ENCODE measurements at regions not wholly inside any gene's neighbourhood (a gene's known extent, or its start where the extent isn't known, plus 50 kb on each side); places are given as distances from the start of the nearest gene placed in this dataset.

GRCh38 chr2:4499316-4500030 is 796.1 kb downstream of the DCDC2C start:
- DNase-seq (ENCODE audit: low spot score): no peak

- DNase-seq (ENCODE audit: low spot score): no peak
These were observed 798.1 kb downstream of the DCDC2C start for GRCh38 chr2:4501525-4501924.

GRCh38 chr2:4502230-4502843 is 799.0 kb downstream of the DCDC2C start:
- DNase-seq (ENCODE audit: low spot score): no peak

GRCh38 chr2:4507661-4508060 is 804.3 kb downstream of the DCDC2C start:
- no peak for DNase-seq (ENCODE audit: low spot score)

GRCh38 chr2:4515871-4516761 is 812.7 kb downstream of the DCDC2C start:
- no peak for DNase-seq (ENCODE audit: low spot score)

GRCh38 chr2:4518596-4518995 is 815.2 kb downstream of the DCDC2C start:
- no peak for DNase-seq (ENCODE audit: low spot score)

- no peak for DNase-seq (ENCODE audit: low spot score)
These were observed 819.4 kb downstream of the DCDC2C start for GRCh38 chr2:4522498-4523421.

GRCh38 chr2:4527416-4527815 is 824.0 kb downstream of the DCDC2C start:
- no peak for DNase-seq (ENCODE audit: low spot score)

GRCh38 chr2:4528246-4528645 is 824.9 kb downstream of the DCDC2C start:
- DNase-seq (ENCODE audit: low spot score): no peak

- no peak for DNase-seq (ENCODE audit: low spot score)
These were observed 825.4 kb downstream of the DCDC2C start for GRCh38 chr2:4528773-4529172.

GRCh38 chr2:4529738-4530137 is 826.4 kb downstream of the DCDC2C start:
- DNase-seq (ENCODE audit: low spot score): no peak

- DNase-seq (ENCODE audit: low spot score): no peak
These were observed 826.9 kb downstream of the DCDC2C start for GRCh38 chr2:4530231-4530630.

- DNase-seq (ENCODE audit: low spot score): no peak
These were observed 830.4 kb downstream of the DCDC2C start for GRCh38 chr2:4533806-4534205.

- no peak for DNase-seq (ENCODE audit: low spot score)
These were observed 835.7 kb downstream of the DCDC2C start for GRCh38 chr2:4539121-4539520.

- DNase-seq (ENCODE audit: low spot score): no peak
These were observed 846.4 kb downstream of the DCDC2C start for GRCh38 chr2:4549666-4550210.

GRCh38 chr2:4551691-4552474 is 848.5 kb downstream of the DCDC2C start:
- DNase-seq (ENCODE audit: low spot score): no peak

GRCh38 chr2:4553241-4553640 is 849.9 kb downstream of the DCDC2C start:
- no peak for DNase-seq (ENCODE audit: low spot score)

GRCh38 chr2:4556135-4556896 is 852.9 kb downstream of the DCDC2C start:
- no peak for DNase-seq (ENCODE audit: low spot score)

- no peak for DNase-seq (ENCODE audit: low spot score)
These were observed 857.8 kb downstream of the DCDC2C start for GRCh38 chr2:4561196-4561595.

GRCh38 chr2:4576075-4576474 is 872.7 kb downstream of the DCDC2C start:
- DNase-seq (ENCODE audit: low spot score): no peak
